Mesothelial cell of epicardium (in vitro differentiated cells): ENCODE measurements at regions not wholly inside any gene's neighbourhood (a gene's known extent, or its start where the extent isn't known, plus 50 kb on each side); places are given as distances from the start of the nearest gene placed in this dataset.
"Not testable (repeated sequence)": the region's sequence is repeated elsewhere in the genome, so short reads cannot be mapped to it uniquely, and the experiment has no call there.

Experiments
- DNase-seq, 2 experiments: peaks; one replicate each; pipeline ENCODE4 v3.0.0; 2021; ENCODE audit warnings: low spot score in 2 of 2; ENCODE audit not compliant: unreplicated experiment in 2 of 2
- H3K27ac Mint-ChIP-seq: 2 replicates; pipeline ENCODE4 v1.8.0; 2021; ENCODE audit warnings: mixed read lengths
- H3K27me3 Mint-ChIP-seq: 2 replicates; pipeline ENCODE4 v1.8.0; 2021; ENCODE audit warnings: low read depth, mixed read lengths
- H3K36me3 Mint-ChIP-seq: 2 replicates; pipeline ENCODE4 v1.8.0; 2021; ENCODE audit warnings: mixed read lengths
- H3K4me1 Mint-ChIP-seq: 2 replicates; pipeline ENCODE4 v1.8.0; 2021; ENCODE audit warnings: mixed read lengths
- H3K4me3 Mint-ChIP-seq: 2 replicates; pipeline ENCODE4 v1.8.0; 2021; ENCODE audit warnings: mild to moderate bottlenecking, moderate library complexity, mixed read lengths
- H3K9me3 Mint-ChIP-seq: 2 replicates; pipeline ENCODE4 v1.8.0; 2021; ENCODE audit warnings: mixed read lengths
- TF ChIP-seq, protein P1 (sequence below): fragments of 200-600 bp; sonication (generic); IDR thresholded peaks from one replicate; pipeline ENCODE4 v1.5.0; 2021; ENCODE audit warnings: antibody characterized with exemption; ENCODE audit not compliant: unreplicated experiment

DNA sequence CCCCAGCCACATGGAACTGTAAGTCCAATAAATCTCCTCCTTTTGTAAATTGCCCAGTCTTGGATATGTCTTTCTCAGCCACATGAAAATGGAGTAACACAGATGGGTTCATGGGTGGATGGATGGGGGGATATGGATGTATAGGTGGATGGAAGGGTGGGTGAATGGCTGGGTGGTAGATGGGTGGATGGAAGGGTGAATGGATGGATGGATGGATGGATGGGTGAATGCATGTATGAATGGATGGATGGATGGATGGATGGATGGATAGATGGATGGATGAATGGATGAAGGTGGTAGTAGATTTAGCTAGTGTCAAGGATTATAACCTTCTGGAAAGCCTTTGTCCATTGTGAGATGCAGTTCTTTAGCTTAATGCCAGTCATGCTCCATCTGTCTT, 146.1 kb upstream of the ATP2B2 start:
- Mint-ChIP-seq H3K4me3 (no peak overlapping the region), H3K4me1 (no peaks in the 10 kb centered on the region), H3K9me3 (no peaks in the 10 kb centered on the region), H3K36me3 (no peaks in the 10 kb centered on the region), H3K27me3 (peaks cover 32% of the 10 kb centered on the region), H3K27ac (no peak overlapping the region)
- TF ChIP-seq, protein P1, sequence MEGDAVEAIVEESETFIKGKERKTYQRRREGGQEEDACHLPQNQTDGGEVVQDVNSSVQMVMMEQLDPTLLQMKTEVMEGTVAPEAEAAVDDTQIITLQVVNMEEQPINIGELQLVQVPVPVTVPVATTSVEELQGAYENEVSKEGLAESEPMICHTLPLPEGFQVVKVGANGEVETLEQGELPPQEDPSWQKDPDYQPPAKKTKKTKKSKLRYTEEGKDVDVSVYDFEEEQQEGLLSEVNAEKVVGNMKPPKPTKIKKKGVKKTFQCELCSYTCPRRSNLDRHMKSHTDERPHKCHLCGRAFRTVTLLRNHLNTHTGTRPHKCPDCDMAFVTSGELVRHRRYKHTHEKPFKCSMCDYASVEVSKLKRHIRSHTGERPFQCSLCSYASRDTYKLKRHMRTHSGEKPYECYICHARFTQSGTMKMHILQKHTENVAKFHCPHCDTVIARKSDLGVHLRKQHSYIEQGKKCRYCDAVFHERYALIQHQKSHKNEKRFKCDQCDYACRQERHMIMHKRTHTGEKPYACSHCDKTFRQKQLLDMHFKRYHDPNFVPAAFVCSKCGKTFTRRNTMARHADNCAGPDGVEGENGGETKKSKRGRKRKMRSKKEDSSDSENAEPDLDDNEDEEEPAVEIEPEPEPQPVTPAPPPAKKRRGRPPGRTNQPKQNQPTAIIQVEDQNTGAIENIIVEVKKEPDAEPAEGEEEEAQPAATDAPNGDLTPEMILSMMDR = no peak
- DNase-seq = no peak

DNA sequence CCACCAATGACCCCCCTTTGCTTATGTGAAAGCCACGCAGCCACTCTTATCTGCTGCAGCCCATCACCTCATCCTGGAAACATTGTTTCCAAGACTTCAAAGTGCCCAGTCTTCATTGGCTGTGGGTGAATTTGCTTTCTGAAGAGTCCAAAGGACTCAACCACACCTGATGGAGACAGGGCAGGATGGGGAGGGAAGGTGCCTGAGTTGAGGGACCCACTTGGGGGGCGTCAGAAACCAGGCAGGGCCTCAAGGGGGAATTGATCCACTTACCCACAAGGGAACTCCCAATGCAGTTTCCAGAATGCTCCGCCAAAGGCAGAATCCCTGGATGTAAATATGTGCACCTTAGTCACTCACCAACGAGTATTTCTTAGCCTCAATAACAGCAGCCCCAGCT, 147.9 kb upstream of the ATP2B2 start:
- Mint-ChIP-seq H3K27me3 (peaks cover 45% of the 10 kb centered on the region), H3K4me1 (no peaks in the 10 kb centered on the region), H3K4me3 (no peak overlapping the region), H3K9me3 (peaks cover 1% of the 10 kb centered on the region), H3K27ac (no peak overlapping the region), H3K36me3 (no peaks in the 10 kb centered on the region)
- DNase-seq = no peak
- TF ChIP-seq, protein P1 = no peak

DNA sequence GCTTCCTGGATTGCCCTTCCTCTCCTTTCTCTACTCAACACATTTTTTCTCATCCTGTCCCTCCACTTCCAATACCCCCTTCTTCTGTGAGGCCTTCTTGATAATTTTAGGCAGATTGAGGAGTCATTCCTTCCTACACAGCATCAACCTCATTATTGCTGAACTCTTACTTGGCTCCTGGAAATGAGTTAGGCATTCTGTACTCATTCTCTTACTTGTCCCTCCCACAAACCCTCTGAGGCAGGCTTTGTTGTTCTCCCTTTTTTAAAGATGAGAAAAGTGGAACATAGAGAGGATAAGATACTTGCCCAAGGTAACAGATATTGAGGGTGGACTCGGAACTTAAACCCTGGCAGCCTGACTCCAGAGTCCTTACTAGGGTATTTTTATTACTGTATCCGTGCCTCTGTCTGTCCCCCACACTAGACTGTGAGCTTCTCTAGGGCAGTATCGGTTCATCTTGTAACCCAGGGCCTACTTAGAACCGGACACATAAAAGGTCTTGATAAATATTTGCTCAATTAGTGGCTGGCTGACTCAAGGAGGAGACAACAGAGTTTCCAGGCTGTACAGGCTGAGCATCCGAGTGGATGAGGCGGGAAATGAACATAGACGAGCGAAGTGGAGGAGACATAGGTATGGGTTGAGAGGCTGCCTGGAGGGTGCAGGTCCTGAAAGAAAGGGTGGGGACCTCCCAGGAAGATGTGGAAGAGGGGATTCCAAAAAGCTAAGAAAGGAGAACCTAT, 148.7 kb upstream of the ATP2B2 start:
- H3K9me3 Mint-ChIP-seq = peaks cover 3% of the 10 kb centered on the region
- no peak overlapping the region for H3K4me3 Mint-ChIP-seq
- TF ChIP-seq, protein P1 = no peak
- no peak overlapping the region for H3K27ac Mint-ChIP-seq
- H3K27me3 Mint-ChIP-seq = peaks cover 47% of the 10 kb centered on the region
- no peaks in the 10 kb centered on the region for H3K36me3 Mint-ChIP-seq
- H3K4me1 Mint-ChIP-seq = no peaks in the 10 kb centered on the region
- no peak for DNase-seq

DNA sequence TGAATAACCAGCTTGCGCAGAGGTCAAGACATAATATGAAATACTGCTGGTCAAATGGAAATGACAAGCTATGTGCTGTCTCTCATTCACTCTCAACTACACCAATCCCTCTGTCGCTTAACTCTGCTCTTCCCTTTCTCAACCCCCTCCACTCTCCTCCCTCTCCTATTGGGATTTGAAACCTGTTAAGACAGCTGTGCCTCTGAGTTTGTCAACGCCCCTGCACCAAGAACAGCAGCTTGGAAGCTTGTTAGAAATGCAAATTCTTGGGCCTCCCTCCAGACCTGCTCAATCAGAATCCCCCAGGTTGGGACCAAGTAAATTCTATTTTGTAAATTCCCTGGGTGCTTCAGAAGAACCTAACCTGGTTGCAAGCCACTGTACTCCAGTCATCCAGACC, 149.7 kb upstream of the ATP2B2 start:
- no peak for DNase-seq
- Mint-ChIP-seq H3K4me1 (no peaks in the 10 kb centered on the region), H3K27ac (no peak overlapping the region), H3K9me3 (peaks cover 3% of the 10 kb centered on the region), H3K4me3 (no peak overlapping the region), H3K27me3 (peaks cover 55% of the 10 kb centered on the region), H3K36me3 (no peaks in the 10 kb centered on the region)
- TF ChIP-seq, protein P1 = no peak

DNA sequence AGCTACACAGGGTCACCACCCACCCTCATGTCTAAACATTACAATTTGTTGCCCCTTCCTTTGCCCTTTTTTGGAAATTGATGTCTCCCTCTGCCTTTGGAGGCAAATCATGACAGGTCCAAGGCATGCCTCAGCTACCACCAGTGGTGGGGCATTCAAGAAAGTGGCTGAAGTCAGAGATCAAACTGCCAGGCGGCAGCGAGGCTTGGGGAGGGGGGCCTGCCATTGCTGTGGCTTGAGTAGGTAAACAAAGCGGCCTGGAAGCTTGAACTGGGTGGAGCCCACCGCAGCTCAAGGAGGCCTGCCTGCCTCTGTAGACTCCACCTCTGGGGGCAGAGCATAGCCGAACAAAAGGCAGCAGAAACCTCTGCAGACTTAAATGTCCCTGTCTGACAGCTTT, 152.0 kb upstream of the ATP2B2 start:
- peaks cover 62% of the 10 kb centered on the region for H3K27me3 Mint-ChIP-seq

DNA sequence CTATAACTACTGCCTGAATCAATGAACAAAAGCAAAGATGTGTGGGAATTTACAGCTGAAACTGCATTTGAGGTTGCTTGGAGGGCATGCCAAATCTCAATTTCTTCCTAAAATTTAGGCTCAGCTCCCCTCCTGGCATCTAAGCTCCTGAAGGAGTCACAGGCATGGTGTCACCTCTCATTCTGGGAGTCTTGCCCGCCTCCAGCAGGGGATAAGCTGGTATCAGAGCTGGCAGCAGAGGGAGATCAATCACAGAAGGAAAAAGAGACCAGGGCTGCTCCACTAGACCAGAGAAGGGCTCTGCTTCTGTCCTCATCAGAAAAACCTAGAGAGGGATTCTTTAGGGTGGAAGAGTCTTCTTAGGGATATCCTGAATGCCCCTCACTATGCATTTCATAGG, 150.4 kb upstream of the SLC6A11 start:
- no peak for DNase-seq
- Mint-ChIP-seq H3K4me1 (no peaks in the 10 kb centered on the region), H3K36me3 (no peaks in the 10 kb centered on the region), H3K9me3 (no peaks in the 10 kb centered on the region), H3K27me3 (peaks cover 64% of the 10 kb centered on the region), H3K27ac (no peak overlapping the region), H3K4me3 (no peak overlapping the region)
- TF ChIP-seq, protein P1 = no peak

More for the DNA sequence above, 152.0 kb upstream of the ATP2B2 start:
- H3K4me1 Mint-ChIP-seq, H3K27ac Mint-ChIP-seq, H3K4me3 Mint-ChIP-seq, H3K9me3 Mint-ChIP-seq, H3K36me3 Mint-ChIP-seq, DNase-seq: not testable (repeated sequence)
